ENCODE measurements at regions not wholly inside any gene's neighbourhood (a gene's known extent, or its start where the extent isn't known, plus 50 kb on each side); places are given as distances from the start of the nearest gene placed in this dataset.

- no peak for DNase-seq
These were observed 152.7 kb upstream of the BLID start for GRCh38 chr11:122268601-122269130.

- DNase-seq = no peak
These were observed 151.6 kb upstream of the BLID start for GRCh38 chr11:122267602-122268001.

GRCh38 chr11:122265981-122266380 lies 150.0 kb upstream of the BLID start:
- DNase-seq = no peak

- DNase-seq = no peak
These were observed 148.1 kb upstream of the BLID start for GRCh38 chr11:122264121-122264520.

- DNase-seq = no peak
These were observed 145.5 kb upstream of the BLID start for GRCh38 chr11:122261546-122261945.

GRCh38 chr11:122259195-122259821 lies 143.3 kb upstream of the BLID start:
- no peak for DNase-seq

GRCh38 chr11:122258446-122259194 lies 142.6 kb upstream of the BLID start:
- DNase-seq = no peak

- DNase-seq = no peak
These were observed 137.7 kb upstream of the BLID start for GRCh38 chr11:122253589-122254231.

- no peak for DNase-seq
These were observed 132.9 kb upstream of the BLID start for GRCh38 chr11:122248939-122249338.

GRCh38 chr11:122248131-122248530 lies 132.1 kb upstream of the BLID start:
- no peak for DNase-seq

- no peak for DNase-seq
These were observed 130.9 kb upstream of the BLID start for GRCh38 chr11:122246874-122247273.

- DNase-seq = no peak
These were observed 126.7 kb upstream of the BLID start for GRCh38 chr11:122242731-122243130.

- no peak for DNase-seq
These were observed 125.6 kb upstream of the BLID start for GRCh38 chr11:122241566-122241965.

- no peak for DNase-seq
These were observed 124.6 kb upstream of the BLID start for GRCh38 chr11:122240638-122241037.

GRCh38 chr11:122235615-122236014 lies 119.6 kb upstream of the BLID start:
- no peak for DNase-seq

- DNase-seq = no peak
These were observed 118.8 kb upstream of the BLID start for GRCh38 chr11:122234780-122235179.

GRCh38 chr11:122234257-122234656 lies 118.2 kb upstream of the BLID start:
- no peak for DNase-seq

- DNase-seq = no peak
These were observed 117.0 kb upstream of the BLID start for GRCh38 chr11:122232985-122233384.

- no peak for DNase-seq
These were observed 114.4 kb upstream of the BLID start for GRCh38 chr11:122230385-122230755.

- DNase-seq = no peak
These were observed 113.7 kb upstream of the BLID start for GRCh38 chr11:122229481-122230384.

GRCh38 chr11:122229078-122229477 lies 113.1 kb upstream of the BLID start:
- no peak for DNase-seq

- DNase-seq = no peak
These were observed 110.9 kb upstream of the BLID start for GRCh38 chr11:122226810-122227379.

- no peak for DNase-seq
These were observed 108.9 kb upstream of the BLID start for GRCh38 chr11:122224867-122225266.
